ENCODE measurements at regions not wholly inside any gene's neighbourhood (a gene's known extent, or its start where the extent isn't known, plus 50 kb on each side); places are given as distances from the start of the nearest gene placed in this dataset.
"Not testable (repeated sequence)": the region's sequence is repeated elsewhere in the genome, so short reads cannot be mapped to it uniquely, and the experiment has no call there.

DNA sequence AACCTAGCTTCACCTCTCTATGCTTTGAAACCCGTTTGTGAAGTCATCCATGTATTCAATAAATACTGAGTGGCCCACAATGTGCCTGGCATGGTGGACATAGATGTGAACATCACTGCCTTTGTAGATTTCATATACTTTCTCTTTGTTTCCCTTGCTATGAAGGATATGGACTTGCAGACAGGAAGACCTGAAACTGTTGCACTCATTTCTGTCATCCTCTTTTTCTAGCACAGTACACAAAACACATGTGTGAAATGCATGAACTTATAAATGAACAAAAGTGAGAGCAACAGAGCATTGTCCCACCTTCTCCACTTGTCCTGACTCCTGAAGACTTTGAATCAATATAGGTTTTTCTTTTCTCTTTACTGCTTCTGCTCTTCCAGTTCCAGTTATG lies 249.4 kb upstream of the LINC00305 start:
- no peak for FAIRE-seq
- no peak for DNase-seq (ENCODE audit: low spot score in 2 of 2)

DNA sequence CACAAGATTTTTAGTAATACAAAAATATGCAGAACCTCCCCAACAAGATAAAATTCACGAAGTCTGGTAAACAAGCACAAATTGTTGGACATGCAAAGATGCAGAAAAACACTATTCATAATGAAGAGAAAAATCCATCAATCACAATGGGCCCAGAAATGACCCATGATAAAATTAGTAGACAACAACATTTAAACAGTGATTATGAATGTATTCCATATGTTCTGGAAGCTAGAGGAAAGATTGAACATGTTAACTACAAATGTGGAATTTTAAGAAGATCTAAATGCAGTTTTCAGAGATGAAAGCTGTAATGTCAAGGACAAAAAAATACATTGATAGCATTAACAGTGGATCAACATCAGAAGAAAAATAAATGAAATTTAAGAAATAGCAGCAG lies 243.3 kb upstream of the LINC00305 start:
- FAIRE-seq (no peak), DNase-seq (ENCODE audit: low spot score in 2 of 2) (no peak)

DNA sequence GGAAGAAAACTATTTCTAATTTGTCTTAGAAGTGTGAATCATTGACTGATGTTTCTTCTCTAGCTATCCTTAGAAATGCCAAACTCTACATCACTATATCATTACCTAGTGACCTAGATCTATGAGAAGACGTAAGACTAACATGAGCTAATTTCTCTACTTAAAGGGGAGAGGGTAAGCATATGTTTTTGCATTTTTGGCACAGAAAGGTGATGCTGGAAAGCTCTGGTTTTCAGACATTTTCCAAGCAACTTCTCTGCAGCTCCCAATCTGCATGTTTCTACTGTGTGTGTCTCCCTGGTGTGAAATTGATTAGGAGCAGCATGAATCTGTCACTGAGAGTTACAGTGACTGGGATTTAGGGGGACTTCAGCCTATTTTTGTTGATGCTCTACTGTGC lies 235.2 kb upstream of the LINC00305 start:
- DNase-seq (ENCODE audit: low spot score in 2 of 2) (no peak), FAIRE-seq (no peak)

DNA sequence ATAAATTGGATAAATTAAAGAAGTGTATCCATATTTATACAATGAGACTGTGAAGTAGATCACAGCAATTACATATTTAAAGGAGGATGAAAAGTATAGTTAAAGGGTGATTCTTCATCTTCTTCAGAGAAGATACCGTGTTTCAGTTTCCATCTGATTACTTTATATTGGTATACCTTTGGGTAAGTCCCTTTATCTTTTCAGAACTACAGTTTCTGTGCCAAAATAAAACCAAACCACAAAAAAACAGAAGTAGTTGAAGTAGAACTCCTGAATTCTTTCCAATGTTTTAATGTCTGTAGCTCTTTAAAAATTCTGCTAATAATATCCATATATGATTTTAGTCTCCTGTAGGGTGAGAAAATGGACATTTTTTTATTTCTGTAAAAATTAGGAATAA lies 231.2 kb upstream of the LINC00305 start:
- FAIRE-seq (no peak), DNase-seq (ENCODE audit: low spot score in 2 of 2) (no peak)

DNA sequence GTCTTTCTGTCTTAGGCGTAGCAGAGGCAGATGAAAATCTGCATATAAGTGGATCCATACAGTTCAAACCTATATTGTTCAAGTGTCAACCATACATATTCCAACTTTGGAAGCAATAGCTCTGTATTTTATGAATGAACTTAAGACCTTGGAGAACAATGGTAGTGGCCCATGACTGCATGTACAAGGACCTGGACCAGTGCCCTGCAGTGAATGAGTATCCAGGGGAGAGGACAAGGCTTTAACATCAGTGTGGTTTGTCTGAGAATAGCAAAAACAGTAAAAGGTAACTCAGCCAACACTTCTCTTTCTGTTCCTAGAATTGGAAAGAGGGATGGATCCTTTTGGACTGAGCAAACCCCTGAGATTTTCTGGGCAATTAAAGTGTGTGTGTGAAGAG lies 230.8 kb upstream of the LINC00305 start:
- FAIRE-seq = no peak
- DNase-seq (ENCODE audit: low spot score in 2 of 2) = no peak

DNA sequence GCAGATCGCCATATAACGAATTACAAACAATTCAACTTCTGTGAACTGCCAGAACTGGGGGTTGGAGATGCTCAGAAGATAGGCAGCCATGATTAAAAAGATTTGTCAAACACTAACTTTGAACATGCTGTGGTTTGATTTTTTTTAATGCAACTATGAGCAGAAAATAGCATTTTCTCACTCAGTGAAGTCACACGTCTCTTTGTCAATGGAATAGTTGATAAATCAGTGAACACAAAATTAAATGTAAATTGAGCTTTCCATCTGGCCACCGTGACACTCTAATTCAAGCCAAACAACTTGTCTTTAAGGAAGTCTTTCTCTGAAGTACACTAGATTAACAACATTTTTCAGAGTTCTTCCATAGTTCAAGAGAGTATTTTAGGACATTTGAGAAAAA lies 228.6 kb upstream of the LINC00305 start:
- FAIRE-seq = no peak

DNA sequence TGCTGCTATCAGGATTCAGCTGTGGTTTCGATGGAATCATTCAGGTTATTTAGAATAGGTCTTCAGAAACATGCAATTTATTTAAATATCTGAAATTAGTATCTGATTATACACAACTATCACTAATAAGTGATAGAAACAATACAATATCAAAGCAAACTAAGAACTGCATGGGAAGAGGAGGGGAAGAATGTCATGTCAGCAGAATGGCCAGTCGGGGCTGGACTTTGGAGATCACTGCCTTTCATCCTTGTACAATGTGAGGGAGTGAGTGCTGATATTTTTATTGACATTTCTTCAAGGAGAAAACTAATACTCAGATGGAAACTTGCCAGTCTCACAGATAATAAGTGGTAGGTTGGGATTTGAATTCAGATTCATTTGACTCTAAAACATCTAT lies 224.0 kb upstream of the LINC00305 start:
- DNase-seq (ENCODE audit: low spot score in 2 of 2) = no peak
- FAIRE-seq = no peak

More for the DNA sequence above, 228.6 kb upstream of the LINC00305 start:
- DNase-seq (ENCODE audit: low spot score in 2 of 2) = no peak

DNA sequence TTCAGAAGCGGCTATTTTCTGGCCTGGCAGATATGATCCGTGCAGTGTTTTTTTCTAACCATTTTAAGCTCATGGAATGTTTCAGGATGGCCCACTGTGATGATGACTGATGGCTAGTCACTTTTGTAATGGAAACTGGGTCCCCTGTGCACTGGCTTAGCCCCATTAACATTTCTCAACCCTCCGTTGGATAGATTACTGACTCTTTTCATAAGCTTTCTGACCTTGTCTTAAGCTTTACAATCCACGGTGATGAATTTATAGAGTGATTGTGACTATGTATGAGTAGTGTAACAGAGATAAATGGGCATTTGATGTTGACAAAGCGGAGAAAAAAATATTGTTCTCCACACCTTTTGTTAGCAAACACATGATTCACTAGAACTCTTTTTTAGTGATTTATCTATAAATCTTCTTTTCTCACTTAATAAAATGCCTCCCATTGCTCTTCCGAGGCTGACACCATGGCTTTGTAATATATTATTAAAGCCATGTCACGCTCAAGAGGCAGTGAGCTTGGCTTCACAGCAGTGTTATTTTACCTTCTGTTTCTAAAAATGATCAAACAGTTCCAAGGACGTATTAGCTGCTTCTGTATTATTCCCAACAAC lies 221.0 kb upstream of the LINC00305 start:
- DNase-seq (ENCODE audit: low spot score in 2 of 2); FAIRE-seq: not testable (repeated sequence)

DNA sequence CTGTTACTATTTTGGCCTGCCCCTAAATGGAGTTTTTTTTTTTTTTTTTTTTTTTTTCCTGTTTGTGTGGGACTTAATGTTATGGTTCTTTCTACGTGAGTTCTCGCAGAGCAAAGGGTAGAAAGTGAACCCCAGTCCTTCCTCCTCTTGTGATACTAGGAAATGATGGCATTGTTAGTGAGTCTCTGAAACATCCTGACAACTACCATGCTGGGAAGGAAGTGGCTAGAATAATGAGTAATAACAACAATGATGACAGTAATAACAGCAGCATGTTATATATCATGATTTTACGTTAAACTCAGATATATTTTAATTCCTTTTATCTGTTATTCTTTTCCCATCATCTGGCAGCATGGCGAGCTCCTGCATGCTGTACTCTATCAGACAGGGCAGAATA lies 216.2 kb upstream of the LINC00305 start:
- no peak for DNase-seq (ENCODE audit: low spot score in 2 of 2)
- FAIRE-seq = no peak

DNA sequence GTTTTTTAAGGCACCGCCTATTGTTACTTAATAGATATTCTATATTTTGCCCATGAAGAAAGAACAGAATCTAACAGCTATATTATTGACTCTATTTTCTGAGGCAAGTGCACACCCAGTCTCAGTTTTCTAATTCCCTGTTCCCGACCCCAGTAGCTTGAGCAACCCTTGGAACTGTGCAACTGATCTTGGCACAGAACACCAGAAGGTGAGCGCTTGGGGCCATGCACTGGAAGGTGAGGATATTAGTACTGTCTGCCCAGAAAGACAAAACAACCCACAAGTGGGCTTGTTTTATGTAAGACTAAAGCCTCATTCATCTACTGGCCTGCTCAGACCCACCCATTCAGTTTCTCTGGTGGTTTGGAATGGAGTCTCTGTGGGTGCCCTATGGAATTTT lies 188.8 kb upstream of the LINC00305 start:
- DNase-seq (ENCODE audit: low spot score in 2 of 2) (no peak), FAIRE-seq (no peak)

DNA sequence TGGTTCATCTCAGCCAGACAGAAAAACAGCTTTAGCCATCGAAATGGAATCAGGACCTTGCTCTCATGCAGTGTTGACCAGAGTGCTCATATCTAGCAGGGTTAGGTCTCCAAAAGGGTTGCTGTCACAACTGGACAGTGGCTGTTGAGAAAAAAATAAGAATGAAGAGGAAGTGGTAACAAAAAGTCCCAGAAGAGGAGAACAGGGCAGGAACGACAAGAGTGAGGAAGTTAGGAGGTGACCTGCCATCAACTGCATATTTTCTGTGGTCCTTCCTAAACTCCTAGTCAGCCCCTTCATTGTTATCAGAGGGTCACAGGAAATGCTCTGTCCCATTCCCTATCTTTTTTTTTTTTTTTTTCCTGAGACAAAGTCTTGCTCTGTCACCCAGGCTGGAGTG lies 188.1 kb upstream of the LINC00305 start:
- DNase-seq (ENCODE audit: low spot score in 2 of 2) (no peak), FAIRE-seq (no peak)

DNA sequence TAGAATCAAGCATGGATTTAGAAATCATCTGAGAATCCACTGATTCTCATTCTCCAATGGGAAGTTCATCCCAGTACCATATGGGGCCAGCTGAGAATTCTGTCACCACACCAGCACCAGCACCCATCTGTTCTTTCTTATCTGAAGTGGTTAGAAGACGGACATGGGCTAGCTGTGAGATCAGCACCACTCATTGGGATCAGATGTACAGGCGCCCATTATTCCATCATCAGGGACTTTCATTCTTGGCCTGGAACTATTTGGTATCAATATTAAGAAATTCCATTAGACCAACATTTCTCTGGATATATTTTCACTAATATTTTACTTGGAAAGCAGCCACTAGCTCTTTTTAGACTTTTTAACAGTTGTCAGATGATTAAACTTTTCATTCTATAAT lies 185.9 kb upstream of the LINC00305 start:
- no peak for DNase-seq (ENCODE audit: low spot score in 2 of 2)
- no peak for FAIRE-seq

DNA sequence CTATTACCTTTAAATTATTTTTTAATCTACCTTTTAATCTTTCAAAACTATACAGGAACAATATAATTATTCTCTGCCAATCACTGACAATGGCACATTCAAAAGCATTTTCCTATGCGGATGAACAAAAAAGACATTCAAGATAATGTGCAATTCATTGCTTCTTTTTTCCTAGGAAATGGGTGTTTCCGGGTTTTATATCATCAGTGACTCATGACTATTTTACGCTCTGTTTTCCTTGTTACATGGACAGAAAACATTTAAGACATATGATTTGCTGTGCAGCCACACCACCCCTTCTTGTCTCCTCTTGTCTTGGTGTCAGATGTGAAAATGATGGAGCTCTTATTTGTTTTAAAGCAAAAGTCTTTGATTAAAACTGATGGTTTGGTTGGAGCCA lies 184.7 kb upstream of the LINC00305 start:
- FAIRE-seq (no peak), DNase-seq (ENCODE audit: low spot score in 2 of 2) (no peak)

DNA sequence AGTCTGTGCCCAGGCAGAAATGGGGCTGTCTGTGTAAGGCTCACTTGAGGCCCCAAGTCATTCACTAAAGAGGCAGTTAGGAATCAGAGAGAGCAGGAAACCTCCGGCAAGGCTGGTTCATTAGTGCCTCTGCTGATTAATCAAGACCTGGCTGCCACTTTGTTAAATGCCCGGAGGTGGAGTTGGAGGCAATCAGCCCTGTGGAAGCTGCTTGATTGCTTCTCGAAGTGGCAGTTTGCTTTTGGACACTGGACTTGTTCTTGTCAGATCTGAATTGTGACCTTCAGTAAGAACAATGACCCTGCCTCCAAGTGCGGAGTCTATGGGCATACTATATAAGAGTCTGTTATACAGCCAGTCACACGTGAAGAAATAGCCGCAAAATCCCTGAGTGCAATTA lies 183.9 kb upstream of the LINC00305 start:
- DNase-seq (ENCODE audit: low spot score in 2 of 2) (no peak), FAIRE-seq (no peak)

DNA sequence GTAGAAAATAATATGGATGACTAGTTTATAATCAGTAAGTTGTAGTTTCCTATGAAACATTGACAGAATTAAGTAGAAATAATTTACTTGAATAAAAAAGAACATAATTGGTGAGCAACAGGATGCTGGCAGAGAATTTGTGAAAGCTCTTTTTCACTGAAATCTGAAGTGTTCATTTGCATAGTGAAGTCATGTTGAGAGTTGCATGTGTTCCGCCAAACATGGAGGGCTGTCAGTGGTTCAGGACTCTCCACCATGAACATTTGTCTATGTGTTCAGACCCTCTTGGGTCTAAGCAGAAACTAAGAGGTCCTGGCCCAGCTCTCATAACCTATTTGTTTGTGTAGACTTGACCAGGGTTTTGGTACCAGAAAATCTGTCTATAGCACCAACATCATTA lies 182.5 kb upstream of the LINC00305 start:
- no peak for FAIRE-seq

DNA sequence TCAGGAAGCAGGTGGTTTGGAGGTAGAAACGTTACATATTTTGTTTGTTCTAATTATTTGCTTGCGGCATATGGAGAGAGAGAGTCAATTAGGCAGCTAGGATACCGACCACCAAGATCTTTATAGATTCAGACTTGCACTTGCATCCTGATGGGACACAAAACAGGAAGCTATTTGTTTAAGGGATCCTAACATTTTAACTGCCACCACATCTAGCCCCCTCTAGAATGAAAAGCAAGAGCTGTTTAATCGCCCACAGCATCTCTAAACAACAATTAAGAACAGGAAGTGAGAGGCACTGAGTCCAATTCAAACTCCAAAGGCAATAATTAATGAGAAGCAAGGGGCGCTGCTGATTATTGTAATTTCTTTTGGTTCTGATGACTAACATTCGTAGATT lies 182.0 kb upstream of the LINC00305 start:
- FAIRE-seq (no peak), DNase-seq (ENCODE audit: low spot score in 2 of 2) (no peak)

More for the DNA sequence above, 182.5 kb upstream of the LINC00305 start:
- no peak for DNase-seq (ENCODE audit: low spot score in 2 of 2)

DNA sequence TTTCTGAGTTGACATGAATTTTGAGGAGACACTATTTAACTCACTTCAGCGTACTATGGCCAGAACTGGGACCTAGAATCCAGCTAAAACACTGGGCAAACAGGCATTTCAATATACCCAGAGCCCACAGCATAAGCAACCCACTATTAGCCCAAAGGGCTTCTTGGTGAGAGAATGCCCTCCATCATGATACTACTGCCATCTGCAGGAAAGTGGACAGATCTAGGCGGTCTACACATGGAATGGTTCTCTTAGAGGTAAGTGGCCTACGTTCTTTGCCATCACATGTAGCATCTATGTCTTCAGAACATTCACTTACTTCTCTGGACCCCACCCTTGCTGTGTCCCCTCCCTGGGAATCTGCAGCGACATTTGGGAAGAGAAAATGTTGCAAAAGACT lies 181.3 kb upstream of the LINC00305 start:
- no peak for FAIRE-seq
- DNase-seq (ENCODE audit: low spot score in 2 of 2) = no peak

DNA sequence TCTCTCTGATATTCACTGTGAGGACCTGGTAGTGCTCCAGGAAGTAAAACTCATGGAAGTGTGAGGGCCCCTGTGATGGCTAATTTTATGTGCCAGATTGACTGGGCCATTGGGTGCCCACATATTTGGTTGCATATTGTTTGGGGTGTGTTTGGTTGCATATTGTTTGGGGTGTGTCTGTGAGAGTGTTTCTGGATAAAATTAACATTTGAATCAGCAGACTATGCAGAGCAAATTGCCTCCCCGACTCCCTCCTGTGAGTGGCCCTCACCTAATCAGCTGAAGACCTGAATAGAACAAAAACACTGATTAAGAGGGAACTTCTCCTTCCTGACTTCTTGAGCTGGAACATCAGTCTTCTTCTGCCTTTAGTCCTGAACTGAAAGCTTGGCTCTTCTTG lies 173.3 kb upstream of the LINC00305 start:
- DNase-seq (ENCODE audit: low spot score in 2 of 2) = no peak
- no peak for FAIRE-seq

DNA sequence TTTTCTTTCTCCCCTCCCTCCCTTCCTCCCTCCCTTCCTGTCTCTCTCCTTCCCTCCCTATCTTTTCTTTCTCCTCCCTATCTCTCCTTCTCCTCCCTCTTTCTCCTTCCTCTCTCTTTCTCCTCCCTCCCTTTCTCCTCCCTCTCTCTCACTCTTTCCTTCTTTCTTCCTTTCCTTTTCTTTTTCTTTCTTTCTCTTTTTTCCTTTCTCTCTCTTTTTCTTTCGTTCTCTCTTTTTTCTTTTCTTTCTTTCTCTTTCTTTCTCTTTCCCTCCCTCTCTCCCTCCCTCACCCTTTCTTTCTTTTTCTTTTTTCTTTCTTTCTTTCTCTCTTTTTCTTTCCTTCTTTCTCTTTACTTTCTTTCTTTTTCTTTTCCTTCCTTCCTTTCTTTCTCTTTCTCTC lies 169.7 kb upstream of the LINC00305 start:
- FAIRE-seq (no peak), DNase-seq (ENCODE audit: low spot score in 2 of 2) (no peak)

DNA sequence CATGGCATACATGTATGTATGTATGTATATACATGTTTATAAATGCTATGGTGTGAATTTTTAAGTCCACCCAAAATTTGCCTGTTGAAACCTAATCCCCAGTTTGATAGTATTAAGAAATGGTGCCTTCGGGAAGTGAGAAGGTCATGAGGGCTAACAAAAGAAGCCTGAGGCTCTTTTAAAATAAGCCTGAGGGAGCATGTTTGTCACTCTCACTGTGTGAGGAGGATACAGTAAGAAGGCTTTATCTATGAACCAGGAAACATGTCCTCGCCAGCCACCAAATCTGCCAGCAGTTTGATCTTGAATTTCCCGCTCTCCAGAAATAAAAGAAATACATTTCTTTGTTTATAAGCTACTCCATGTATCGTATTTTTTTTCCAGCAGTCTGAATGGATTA lies 163.0 kb upstream of the LINC00305 start:
- FAIRE-seq (no peak), DNase-seq (ENCODE audit: low spot score in 2 of 2) (no peak)

DNA sequence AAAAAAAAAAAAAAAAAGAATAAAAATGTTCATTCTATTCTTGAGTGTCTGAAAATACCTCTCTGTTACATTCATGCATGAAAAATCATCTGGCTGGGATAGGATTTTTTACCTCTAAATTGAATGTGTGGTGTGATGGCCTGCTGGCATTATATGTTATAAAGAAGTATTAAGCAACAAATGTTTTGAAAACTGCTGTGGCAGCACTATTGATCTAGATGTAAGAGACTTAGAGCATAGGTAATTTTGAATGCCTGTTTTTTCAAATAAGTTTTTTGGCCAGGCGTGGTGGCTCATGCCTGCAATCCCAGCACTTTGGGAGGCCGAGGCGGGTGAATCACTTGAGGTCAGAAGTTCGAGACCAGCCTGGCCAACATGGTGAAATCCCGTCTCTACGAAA lies 147.0 kb upstream of the LINC00305 start:
- no peak for FAIRE-seq
- DNase-seq (ENCODE audit: low spot score in 2 of 2) = no peak

DNA sequence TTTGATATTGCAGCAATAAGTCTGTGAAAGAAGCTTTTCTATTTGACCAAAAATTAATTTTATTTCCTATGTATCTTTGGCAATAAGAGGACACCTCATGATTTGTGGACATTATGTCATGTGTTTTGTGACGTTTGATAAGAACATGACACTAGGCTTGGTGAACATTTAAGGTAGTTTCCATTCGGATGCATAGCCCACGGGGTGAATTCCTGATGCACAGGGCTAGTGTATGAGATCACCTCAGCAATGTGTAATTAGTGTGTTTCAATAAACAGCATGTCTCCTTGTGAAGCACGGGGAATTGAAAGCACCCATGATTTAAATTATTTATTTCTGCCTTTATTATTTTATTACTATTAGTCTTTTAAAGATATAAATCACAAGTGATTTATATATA lies 146.1 kb upstream of the LINC00305 start:
- DNase-seq (ENCODE audit: low spot score in 2 of 2) (no peak), FAIRE-seq (no peak)

DNA sequence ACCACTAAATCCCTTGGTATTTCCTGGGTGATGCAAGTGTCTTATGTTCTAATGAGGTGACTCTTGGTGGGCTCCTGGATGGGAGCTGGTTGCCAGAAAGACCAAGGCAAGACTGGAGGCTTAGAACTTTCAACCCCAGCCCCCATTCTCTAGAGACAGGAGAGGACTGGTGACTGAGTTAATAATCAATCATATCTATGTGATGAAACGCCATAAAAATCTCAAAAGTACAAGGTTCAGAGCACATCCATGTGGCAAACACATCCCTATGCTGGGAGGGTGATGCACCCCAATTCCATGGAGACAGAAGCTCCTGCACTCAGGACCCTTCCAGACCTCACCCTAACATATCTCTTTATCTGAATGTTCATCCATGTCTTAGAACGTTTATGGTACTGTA lies 139.5 kb upstream of the LINC00305 start:
- DNase-seq (ENCODE audit: low spot score in 2 of 2) = no peak
- no peak for FAIRE-seq
